RWPE1 (cell line): ENCODE measurements at regions not wholly inside any gene's neighbourhood (a gene's known extent, or its start where the extent isn't known, plus 50 kb on each side); places are given as distances from the start of the nearest gene placed in this dataset.
"Not testable (repeated sequence)": the region's sequence is repeated elsewhere in the genome, so short reads cannot be mapped to it uniquely, and the experiment has no call there.

ENCODE experiments used
- CTCF ChIA-PET: fragments of 350-600 bp; sonication (Branson Sonifier 250); formaldehyde crosslinking; extraction: SDS; loops from one replicate; lab custom pipeline; 2021; lab: Yijun Ruan, JAX
- POLR2A ChIA-PET: fragments of 400-600 bp; formaldehyde crosslinking; extraction: SDS; loops from one replicate; lab custom pipeline; 2020; ENCODE audit warnings: antibody characterized with exemption; ENCODE audit not compliant: low non-redundant PET; lab: Yijun Ruan, JAX
- DNase-seq: peaks from one replicate; pipeline ENCODE4 v3.0.0; 2012; ENCODE audit warnings: low spot score
- H3K27ac ChIP-seq: fragments of 450-650 bp; 2 replicates; pipeline ENCODE4 v1.5.1; 2017
- CTCF ChIP-seq: fragments of 450-650 bp; conservative IDR thresholded peaks from 2 replicates; pipeline ENCODE4 v1.5.1; 2017; ENCODE audit warnings: low read depth, mild to moderate bottlenecking

GRCh38 chr9:97153967-97154366 is 115.0 kb upstream of the CTSV start:
- POLR2A ChIA-PET = no interaction called here
- no peak for TF ChIP-seq CTCF
- CTCF ChIA-PET = no interaction called here
- no peak overlapping the region for H3K27ac ChIP-seq
- DNase-seq = no peak

GRCh38 chr9:97153160-97153559 is 114.2 kb upstream of the CTSV start:
- CTCF ChIA-PET, H3K27ac ChIP-seq, DNase-seq, POLR2A ChIA-PET: not testable (repeated sequence)

- CTCF ChIA-PET, H3K27ac ChIP-seq, DNase-seq, POLR2A ChIA-PET: not testable (repeated sequence)
Measured at GRCh38 chr9:97150471-97150870, 111.5 kb upstream of the CTSV start.

GRCh38 chr9:97148428-97148827 is 109.5 kb upstream of the CTSV start:
- H3K27ac ChIP-seq, POLR2A ChIA-PET, DNase-seq: not testable (repeated sequence)
- CTCF ChIA-PET = interaction anchor here (0.5 to 0.6 kb wide), 2 partner anchors 13 to 153 kb away, joined by 3 to 4 read pairs; no protein-coding TSS in a partner anchor

GRCh38 chr9:97145680-97146079 is 106.7 kb upstream of the CTSV start:
- DNase-seq, CTCF ChIA-PET, POLR2A ChIA-PET: not testable (repeated sequence)

GRCh38 chr9:97140566-97140965 is 101.6 kb upstream of the CTSV start:
- no peak for DNase-seq
- POLR2A ChIA-PET = no interaction called here
- CTCF ChIA-PET = interaction anchor here (0.8 kb wide), 1 partner anchor 436 kb away, joined by 3 read pairs; no protein-coding TSS in a partner anchor
- no peak for TF ChIP-seq CTCF
- no peak overlapping the region for H3K27ac ChIP-seq

More at GRCh38 chr9:97145680-97146079, 106.7 kb upstream of the CTSV start:
- not testable (repeated sequence) for H3K27ac ChIP-seq

GRCh38 chr9:97136421-97136820 is 97.5 kb upstream of the CTSV start:
- H3K27ac ChIP-seq = no peak overlapping the region
- POLR2A ChIA-PET = no interaction called here
- CTCF ChIA-PET = interaction anchor here (0.7 kb wide), 1 partner anchor 89 kb away, joined by 3 read pairs; no protein-coding TSS in a partner anchor
- no peak for DNase-seq
- no peak for TF ChIP-seq CTCF

GRCh38 chr9:97133966-97134365 is 95.0 kb upstream of the CTSV start:
- DNase-seq, H3K27ac ChIP-seq, CTCF ChIA-PET: not testable (repeated sequence)
- POLR2A ChIA-PET = interaction anchor here (0.6 kb wide), 1 partner anchor 604 kb away, joined by 3 read pairs; no protein-coding TSS in a partner anchor

- POLR2A ChIA-PET = no interaction called here
- no peak for TF ChIP-seq CTCF
- DNase-seq = no peak
- H3K27ac ChIP-seq = no peak overlapping the region
- CTCF ChIA-PET = no interaction called here
Measured at GRCh38 chr9:97132865-97133264, 93.9 kb upstream of the CTSV start.

- POLR2A ChIA-PET, CTCF ChIA-PET, H3K27ac ChIP-seq, DNase-seq: not testable (repeated sequence)
Measured at GRCh38 chr9:97130864-97131263, 91.9 kb upstream of the CTSV start.

GRCh38 chr9:97130387-97130786 is 91.4 kb upstream of the CTSV start:
- CTCF ChIA-PET = not testable (repeated sequence)

More at GRCh38 chr9:97130387-97130786, 91.4 kb upstream of the CTSV start:
- POLR2A ChIA-PET, H3K27ac ChIP-seq, DNase-seq: not testable (repeated sequence)
